IMR-90 (cell line): ENCODE measurements at regions not wholly inside any gene's neighbourhood (a gene's known extent, or its start where the extent isn't known, plus 50 kb on each side); places are given as distances from the start of the nearest gene placed in this dataset.

Experiments
- ATAC-seq: fragments of 200-7000 bp; cut with Tn5 transposase; 2 replicates; pipeline ENCODE4 v1.9.1; 2020; ENCODE audit warnings: low read depth, mild to moderate bottlenecking, moderate library complexity
- BruUV-seq: library from RNA; stranded (reverse); fragments of 400-500 nt; replicated peaks from 2 replicates; lab custom pipeline; 2021; lab: Mats Ljungman, UMichigan
- CTCF ChIA-PET: fragments of 300-600 bp; formaldehyde crosslinking; extraction: SDS; loops from one replicate; lab custom pipeline; 2021; ENCODE audit warnings: antibody characterized with exemption; lab: Yijun Ruan, JAX
- POLR2A ChIA-PET: fragments of 300-600 bp; sonication (Branson Sonifier 250); formaldehyde crosslinking; loops from one replicate; lab custom pipeline; 2022; ENCODE audit warnings: antibody characterized with exemption; ENCODE audit not compliant: unreplicated experiment; lab: Charles Lee
- DNase-seq: peaks from one replicate; pipeline ENCODE4 v3.0.0; 2013
- H2AFZ ChIP-seq: replicated peaks from 2 replicates; pipeline ENCODE3; 2013; ENCODE audit warnings: low read length, mild to moderate bottlenecking; ENCODE audit not compliant: poor library complexity
- H2AK5ac ChIP-seq: 2 replicates; pipeline ENCODE4 v1.6.1; 2013; ENCODE audit warnings: low read depth, low read length, inconsistent platforms
- H2AK9ac ChIP-seq: replicated peaks from 2 replicates; pipeline ENCODE3; 2013; ENCODE audit warnings: mild to moderate bottlenecking, low read depth, low read length, moderate library complexity; ENCODE audit not compliant: poor library complexity
- H2BK120ac ChIP-seq: 2 replicates; pipeline ENCODE4 v1.6.1; 2013; ENCODE audit warnings: low read depth, low read length, inconsistent platforms
- H2BK15ac ChIP-seq: 3 replicates; pipeline ENCODE4 v1.6.1; 2013; ENCODE audit warnings: low read depth, low read length, inconsistent platforms
- H2BK20ac ChIP-seq: 2 replicates; pipeline ENCODE4 v1.6.1; 2013; ENCODE audit warnings: low read depth, mild to moderate bottlenecking, inconsistent platforms, low read length, moderate library complexity
- H2BK5ac ChIP-seq: 2 replicates; pipeline ENCODE4 v1.6.1; 2013; ENCODE audit warnings: mild to moderate bottlenecking, low read depth, low read length, inconsistent platforms; ENCODE audit not compliant: poor library complexity, severe bottlenecking
- H3K14ac ChIP-seq: replicated peaks from 2 replicates; pipeline ENCODE4 v1.6.1; 2013; ENCODE audit warnings: low read depth, low read length, inconsistent platforms
- H3K18ac ChIP-seq: 2 replicates; pipeline ENCODE4 v1.6.1; 2013; ENCODE audit warnings: low read depth, low read length, control low read depth
- H3K23ac ChIP-seq: 2 replicates; pipeline ENCODE4 v1.6.1; 2013; ENCODE audit warnings: low read depth, low read length, inconsistent platforms
- H3K27ac ChIP-seq: 2 replicates; pipeline ENCODE4 v1.5.1; 2013; ENCODE audit warnings: mild to moderate bottlenecking, control low read depth, low read length; ENCODE audit not compliant: insufficient read depth
- H3K27me3 ChIP-seq: 2 replicates; pipeline ENCODE4 v1.6.1; 2013; ENCODE audit warnings: low read length; ENCODE audit not compliant: control insufficient read depth, insufficient read depth
- H3K36me3 ChIP-seq: 2 replicates; pipeline ENCODE4 v1.6.1; 2013; ENCODE audit warnings: low read length, mixed read lengths; ENCODE audit not compliant: control insufficient read depth, insufficient read depth
- H3K4ac ChIP-seq: 2 replicates; pipeline ENCODE4 v1.6.1; 2013; ENCODE audit warnings: low read depth, low read length, inconsistent platforms
- H3K4me1 ChIP-seq: 2 replicates; pipeline ENCODE4 v1.6.1; 2013; ENCODE audit warnings: low read length, mixed read lengths; ENCODE audit not compliant: control insufficient read depth, insufficient read depth
- H3K4me2 ChIP-seq: 2 replicates; pipeline ENCODE4 v1.6.1; 2013; ENCODE audit warnings: low read depth, mild to moderate bottlenecking, control low read depth, low read length, moderate library complexity
- H3K4me3 ChIP-seq: 2 replicates; pipeline ENCODE4 v1.5.1; 2013; ENCODE audit warnings: low read depth, mild to moderate bottlenecking, control low read depth, low read length, moderate library complexity; ENCODE audit not compliant: insufficient read depth
- H3K56ac ChIP-seq: 2 replicates; pipeline ENCODE4 v1.6.1; 2013; ENCODE audit warnings: low read length, inconsistent platforms; ENCODE audit not compliant: insufficient read depth; ENCODE audit errors: extremely low read depth
- H3K79me1 ChIP-seq, 2 experiments: 2 replicates each; pipeline ENCODE4 v1.6.1; 2013; ENCODE audit warnings: low read length in 2 of 2, inconsistent platforms in 1 of 2, low read depth in 1 of 2
- H3K9ac ChIP-seq: 2 replicates; pipeline ENCODE4 v1.6.1; 2013; ENCODE audit warnings: low read depth, low read length, control low read depth
- H3K9me1 ChIP-seq: 2 replicates; pipeline ENCODE4 v1.6.1; 2013; ENCODE audit warnings: low read length, inconsistent platforms; ENCODE audit not compliant: insufficient read depth
- H3K9me3 ChIP-seq: 2 replicates; pipeline ENCODE4 v1.6.1; 2013; ENCODE audit warnings: low read length; ENCODE audit not compliant: control insufficient read depth, insufficient read depth
- H4K20me1 ChIP-seq: 2 replicates; pipeline ENCODE4 v1.6.1; 2013; ENCODE audit warnings: low read length, inconsistent platforms; ENCODE audit not compliant: insufficient read depth
- H4K5ac ChIP-seq: 2 replicates; pipeline ENCODE4 v1.6.1; 2013; ENCODE audit warnings: mild to moderate bottlenecking, low read depth, low read length, control low read depth
- H4K8ac ChIP-seq, 2 experiments: 2 replicates each; pipeline ENCODE4 v1.6.1; 2013; ENCODE audit warnings: low read depth in 2 of 2, low read length in 2 of 2, control low read depth in 1 of 2, inconsistent platforms in 1 of 2
- H4K91ac ChIP-seq: 2 replicates; pipeline ENCODE4 v1.6.1; 2013; ENCODE audit warnings: low read depth, low read length, inconsistent platforms; ENCODE audit not compliant: insufficient read depth
- CEBPB ChIP-seq: IDR thresholded peaks from 2 replicates; pipeline ENCODE4 v1.6.1; 2012; ENCODE audit warnings: low read depth, low read length, improper control_type of control experiment
- FOS ChIP-seq: fragments of 150-350 bp; IDR thresholded peaks from 2 replicates; pipeline ENCODE4 v1.6.1; 2016; ENCODE audit warnings: low read depth, low read length
- MAFK ChIP-seq: IDR thresholded peaks from 2 replicates; pipeline ENCODE4 v1.6.1; 2012; ENCODE audit warnings: low read depth, low read length, improper control_type of control experiment
- MAZ ChIP-seq: IDR thresholded peaks from 2 replicates; pipeline ENCODE4 v1.6.1; 2012; ENCODE audit warnings: low read depth, mild to moderate bottlenecking, low read length, improper control_type of control experiment, moderate library complexity, borderline replicate concordance
- MXI1 ChIP-seq: IDR thresholded peaks from 2 replicates; pipeline ENCODE4 v1.6.1; 2012; ENCODE audit warnings: low read depth, mild to moderate bottlenecking, low read length, moderate library complexity, borderline replicate concordance
- NFE2L2 ChIP-seq: fragments of 150-350 bp; IDR thresholded peaks from 2 replicates; pipeline ENCODE4 v1.6.1; 2016; ENCODE audit warnings: low read depth, mild to moderate bottlenecking, low read length
- POLR2A ChIP-seq: IDR thresholded peaks from 2 replicates; pipeline ENCODE4 v1.6.1; 2012; ENCODE audit warnings: mild to moderate bottlenecking, low read depth, low read length
- RFX5 ChIP-seq: IDR thresholded peaks from 2 replicates; pipeline ENCODE4 v1.8.0; 2012; ENCODE audit warnings: low read depth, mild to moderate bottlenecking, low read length, moderate library complexity
- WGBS, 2 experiments: methylation state at CpG; one replicate each; pipeline versions ENCODE4 v1.1.5 to v1.1.7; 2013; ENCODE audit warnings: missing lambda C conversion rate in 2 of 2; ENCODE audit not compliant: insufficient read length in 1 of 2; ENCODE audit errors: extremely low coverage in 2 of 2; 5-methylcytosine and 5-hydroxymethylcytosine counted together
- dilution Hi-C: fragments of 300-500 bp; cut with HindIII; formaldehyde crosslinking; loops from one replicate; pipeline ENCODE4 v1.14.3; 2018; ENCODE audit warnings: low sequenced_read_pairs; ENCODE audit not compliant: unreplicated experiment
- in situ Hi-C: fragments of 300-500 bp; cut with MboI; formaldehyde crosslinking; loops from 3 replicates; pipeline ENCODE4 v1.14.3; 2019; ENCODE audit warnings: low sequenced_read_pairs, inconsistent platforms, mixed read lengths
- intact Hi-C: fragments of 100-400 bp; cut with micrococcal nuclease; formaldehyde crosslinking; loops from 2 replicates; pipeline ENCODE4 v1.10.0; 2022

DNA sequence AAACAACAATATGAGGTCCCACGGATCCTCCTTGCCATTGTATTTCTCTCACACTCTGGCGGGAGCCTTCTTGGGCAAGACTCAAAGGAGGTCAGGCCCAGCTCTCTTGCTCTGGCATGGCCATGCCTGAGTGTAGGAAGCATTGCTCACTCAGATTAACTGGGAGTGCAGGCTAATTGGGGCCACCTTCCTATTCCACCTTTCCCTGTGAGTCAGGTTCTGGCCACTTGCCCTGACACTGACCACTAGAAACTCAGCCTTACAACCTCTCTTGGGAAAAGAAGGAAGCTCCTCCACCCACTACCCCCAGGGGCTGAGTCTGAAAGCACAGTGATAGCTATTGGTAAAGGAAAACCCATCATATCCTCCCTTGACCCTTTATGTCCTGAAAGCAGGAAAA lies 121.8 kb upstream of the NTM start:
- Histone ChIP-seq H2AK9ac (no peak overlapping the region), H3K4me2 (no peak overlapping the region), H3K9me3 (no peaks in the 10 kb centered on the region), H3K9me1 (no peaks in the 10 kb centered on the region), H2BK15ac (no peak overlapping the region), H3K18ac (no peak overlapping the region), H2BK5ac (no peak overlapping the region), H2BK120ac (no peak overlapping the region), H3K79me1 (no peaks in the 10 kb centered on the region), H3K4ac (no peak overlapping the region), H3K56ac (no peak overlapping the region), H2AK5ac (no peak overlapping the region), H4K8ac (no peak overlapping the region), H3K27me3 (peaks cover 7% of the 10 kb centered on the region), H3K4me1 (no peaks in the 10 kb centered on the region), H3K27ac (no peak overlapping the region), H3K4me3 (no peak overlapping the region), H3K36me3 (no peaks in the 10 kb centered on the region), H4K91ac (no peak overlapping the region), H2BK20ac (no peak overlapping the region), H2AFZ (no peak overlapping the region), H3K14ac (no peak overlapping the region), H3K9ac (no peak overlapping the region), H4K5ac (no peak overlapping the region), H3K23ac (no peak overlapping the region), H4K20me1 (no peaks in the 10 kb centered on the region)
- dilution Hi-C loops = no loop called here
- DNase-seq (no peak), ATAC-seq (no peak)
- in situ Hi-C loops = no loop called here
- intact Hi-C loops = no loop called here
- no peak for TF ChIP-seq RFX5
- no peak for TF ChIP-seq MAZ
- TF ChIP-seq NFE2L2 = no peak
- no peak for TF ChIP-seq CEBPB
- no peak for TF ChIP-seq MAFK
- TF ChIP-seq POLR2A = no peak
- no peak for TF ChIP-seq FOS
- TF ChIP-seq MXI1 = no peak
- no TSS peak for BruUV-seq
- CTCF ChIA-PET = no interaction called here
- WGBS, 2 experiments = no CpG with 5 or more reads among the region's 2 CpGs
- POLR2A ChIA-PET = no interaction called here
